ENCODE measurements at regions not wholly inside any gene's neighbourhood (a gene's known extent, or its start where the extent isn't known, plus 50 kb on each side); places are given as distances from the start of the nearest gene placed in this dataset.

GRCh38 chr5:60256546-60256945 lies 363.0 kb upstream of the PDE4D start:
- TF ChIP-seq, protein P1, sequence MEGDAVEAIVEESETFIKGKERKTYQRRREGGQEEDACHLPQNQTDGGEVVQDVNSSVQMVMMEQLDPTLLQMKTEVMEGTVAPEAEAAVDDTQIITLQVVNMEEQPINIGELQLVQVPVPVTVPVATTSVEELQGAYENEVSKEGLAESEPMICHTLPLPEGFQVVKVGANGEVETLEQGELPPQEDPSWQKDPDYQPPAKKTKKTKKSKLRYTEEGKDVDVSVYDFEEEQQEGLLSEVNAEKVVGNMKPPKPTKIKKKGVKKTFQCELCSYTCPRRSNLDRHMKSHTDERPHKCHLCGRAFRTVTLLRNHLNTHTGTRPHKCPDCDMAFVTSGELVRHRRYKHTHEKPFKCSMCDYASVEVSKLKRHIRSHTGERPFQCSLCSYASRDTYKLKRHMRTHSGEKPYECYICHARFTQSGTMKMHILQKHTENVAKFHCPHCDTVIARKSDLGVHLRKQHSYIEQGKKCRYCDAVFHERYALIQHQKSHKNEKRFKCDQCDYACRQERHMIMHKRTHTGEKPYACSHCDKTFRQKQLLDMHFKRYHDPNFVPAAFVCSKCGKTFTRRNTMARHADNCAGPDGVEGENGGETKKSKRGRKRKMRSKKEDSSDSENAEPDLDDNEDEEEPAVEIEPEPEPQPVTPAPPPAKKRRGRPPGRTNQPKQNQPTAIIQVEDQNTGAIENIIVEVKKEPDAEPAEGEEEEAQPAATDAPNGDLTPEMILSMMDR (tag by site-specific recombination; IDR thresholded peaks at IDR 0.05): no peak
- TF ChIP-seq ZSCAN18 (tag by site-specific recombination; IDR thresholded peaks at IDR 0.05) (no peak), ZNF114 (tag by site-specific recombination; IDR thresholded peaks at IDR 0.05) (no peak), ZBTB1 (tag by site-specific recombination; IDR thresholded peaks at IDR 0.05) (no peak), PRDM10 (tag by site-specific recombination; IDR thresholded peaks at IDR 0.05) (no peak), ZNF843 (tag by site-specific recombination; IDR thresholded peaks at IDR 0.05) (no peak), ZFP3 (tag by site-specific recombination; IDR thresholded peaks at IDR 0.05; ENCODE audit: low read depth) (no peak), ZNF707 (tag by site-specific recombination; IDR thresholded peaks at IDR 0.05) (no peak), ZNF174 (tag by site-specific recombination; IDR thresholded peaks at IDR 0.05) (no peak), ZNF121 (tag by site-specific recombination; IDR thresholded peaks at IDR 0.05) (no peak)
- TF ChIP-seq, protein P2, sequence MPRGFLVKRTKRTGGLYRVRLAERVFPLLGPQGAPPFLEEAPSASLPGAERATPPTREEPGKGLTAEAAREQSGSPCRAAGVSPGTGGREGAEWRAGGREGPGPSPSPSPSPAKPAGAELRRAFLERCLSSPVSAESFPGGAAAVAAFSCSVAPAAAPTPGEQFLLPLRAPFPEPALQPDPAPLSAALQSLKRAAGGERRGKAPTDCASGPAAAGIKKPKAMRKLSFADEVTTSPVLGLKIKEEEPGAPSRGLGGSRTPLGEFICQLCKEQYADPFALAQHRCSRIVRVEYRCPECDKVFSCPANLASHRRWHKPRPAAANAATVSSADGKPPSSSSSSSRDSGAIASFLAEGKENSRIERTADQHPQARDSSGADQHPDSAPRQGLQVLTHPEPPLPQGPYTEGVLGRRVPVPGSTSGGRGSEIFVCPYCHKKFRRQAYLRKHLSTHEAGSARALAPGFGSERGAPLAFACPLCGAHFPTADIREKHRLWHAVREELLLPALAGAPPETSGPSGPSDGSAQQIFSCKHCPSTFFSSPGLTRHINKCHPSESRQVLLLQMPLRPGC (tag by site-specific recombination; IDR thresholded peaks at IDR 0.05): no peak
